COLO668 (cell line): ENCODE measurements at regions not wholly inside any gene's neighbourhood (a gene's known extent, or its start where the extent isn't known, plus 50 kb on each side); places are given as distances from the start of the nearest gene placed in this dataset.
A peak's percentile ranks its signal among the peaks of the same experiment; 100 is the strongest.

Experiments used
- DNase-seq: peaks from one replicate; lab custom pipeline; 2025; ENCODE audit not compliant: unreplicated experiment; lab: John Stamatoyannopoulos, UW

DNA sequence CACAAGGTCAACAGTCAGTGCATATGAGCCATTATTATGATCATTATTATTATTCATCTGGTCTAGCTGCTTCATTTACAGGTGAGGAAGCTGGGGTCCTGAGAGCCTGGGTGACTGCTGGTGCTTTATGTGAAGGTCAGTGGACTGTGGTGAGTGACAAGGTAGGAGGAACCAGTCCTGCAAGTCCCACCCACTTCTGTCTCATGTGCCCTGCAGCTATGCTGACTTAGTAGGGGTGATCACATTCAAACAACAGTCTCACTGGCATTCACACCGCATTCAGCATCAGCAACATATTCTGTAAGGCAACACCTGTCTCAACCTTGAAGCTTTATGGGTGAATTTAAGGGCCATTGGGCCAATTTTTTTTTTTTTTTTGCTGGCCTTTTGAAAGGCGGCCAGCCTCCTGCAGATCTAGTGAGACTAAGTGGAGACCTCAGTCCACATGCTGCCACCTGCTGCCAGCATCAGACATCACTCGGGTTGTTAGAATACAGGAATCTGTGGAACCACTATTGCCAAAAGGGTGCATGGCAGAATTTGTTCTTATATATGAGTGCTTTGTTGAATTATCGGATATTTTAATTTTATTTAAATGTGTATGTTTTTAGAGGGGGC lies 59.9 kb upstream of the CACNA1E start:
- peak; percentile 19 for DNase-seq

- peak; percentile 80 for DNase-seq
These were observed 58.4 kb upstream of the CACNA1E start for GRCh38 chr1:181424786-181425403.

- DNase-seq: no peak
These were observed 57.8 kb upstream of the CACNA1E start for GRCh38 chr1:181425566-181425965.

GRCh38 chr1:181429462-181429861 lies 53.9 kb upstream of the CACNA1E start:
- DNase-seq: no peak

DNA sequence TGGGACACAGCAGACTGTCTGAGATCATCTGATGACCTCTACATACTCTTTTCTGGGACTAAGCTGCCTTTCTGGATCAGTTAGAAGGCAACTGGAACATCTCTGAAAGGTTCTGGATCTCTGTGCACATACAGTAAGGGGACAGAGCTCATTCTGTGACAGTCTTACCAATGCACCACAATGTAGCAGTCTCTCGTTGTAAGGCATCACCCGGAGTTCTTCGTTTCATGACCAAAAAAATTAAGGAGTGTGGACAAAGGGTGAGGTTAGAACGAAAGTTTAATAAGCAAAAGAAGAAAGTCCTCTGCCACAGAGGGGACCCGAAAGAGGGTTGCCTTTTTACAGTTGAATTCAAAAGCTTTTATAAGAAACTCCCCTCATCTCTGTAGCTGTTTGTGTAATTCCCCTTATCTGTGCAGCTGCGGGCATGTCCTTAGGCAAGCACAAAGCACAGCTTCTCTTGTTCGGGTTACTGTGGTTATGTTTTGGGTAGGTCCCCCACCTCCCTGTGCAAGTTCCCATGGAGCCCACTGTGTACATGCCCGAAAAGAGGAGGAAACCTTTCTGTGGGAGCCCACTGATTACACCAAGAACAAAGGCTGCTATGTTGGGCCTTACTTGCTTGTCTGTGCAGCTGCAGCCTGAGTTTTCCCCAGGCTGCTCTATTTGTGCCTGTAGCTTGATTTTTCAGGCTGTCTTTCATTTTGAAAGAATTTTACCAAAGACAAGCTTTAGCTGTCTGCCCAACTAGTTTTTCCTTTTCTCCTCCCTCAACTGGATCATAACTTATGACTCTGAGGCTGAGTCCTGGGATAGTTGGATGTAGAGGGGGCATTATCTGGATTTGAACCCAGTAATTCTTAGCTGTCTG lies 53.1 kb upstream of the CACNA1E start:
- no peak for DNase-seq
